NOMO-1 (cell line): ENCODE measurements at regions not wholly inside any gene's neighbourhood (a gene's known extent, or its start where the extent isn't known, plus 50 kb on each side); places are given as distances from the start of the nearest gene placed in this dataset.

Source experiments
- DNase-seq, 2 experiments: peaks; one replicate each; lab custom pipeline; 2025; ENCODE audit not compliant: unreplicated experiment in 2 of 2; lab: John Stamatoyannopoulos, UW

- no peak for DNase-seq
Observed at GRCh38 chr18:61950371-61950770, 57.6 kb upstream of the RNF152 start.

- no peak for DNase-seq
Observed at GRCh38 chr18:61949946-61950345, 57.1 kb upstream of the RNF152 start.

- no peak for DNase-seq
Observed at GRCh38 chr18:61948846-61949438, 56.1 kb upstream of the RNF152 start.

- DNase-seq = no peak
Observed at GRCh38 chr18:61948281-61948741, 55.5 kb upstream of the RNF152 start.

GRCh38 chr18:61946449-61946848, 53.6 kb upstream of the RNF152 start:
- no peak for DNase-seq

GRCh38 chr18:61943175-61943964, 50.6 kb upstream of the RNF152 start:
- DNase-seq = no peak
